HG03280 (cell line): ENCODE measurements at regions not wholly inside any gene's neighbourhood (a gene's known extent, or its start where the extent isn't known, plus 50 kb on each side); places are given as distances from the start of the nearest gene placed in this dataset.

Source experiments
- ATAC-seq: cut with Tn5 transposase; IDR thresholded peaks from one replicate; pipeline ENCODE4 v1.9.1; 2021; ENCODE audit warnings: mild to moderate bottlenecking, moderate library complexity; ENCODE audit not compliant: unreplicated experiment

GRCh38 chr12:59252731-59253130 is 332.4 kb upstream of the LRIG3 start:
- ATAC-seq = no peak

GRCh38 chr12:59250766-59251165 is 330.5 kb upstream of the LRIG3 start:
- ATAC-seq = no peak

- no peak for ATAC-seq
Measured at GRCh38 chr12:59240048-59240447, 319.7 kb upstream of the LRIG3 start.

- no peak for ATAC-seq
Measured at GRCh38 chr12:59234391-59234790, 314.1 kb upstream of the LRIG3 start.

- ATAC-seq = no peak
Measured at GRCh38 chr12:59230334-59230733, 310.0 kb upstream of the LRIG3 start.

GRCh38 chr12:59219148-59219547 is 298.8 kb upstream of the LRIG3 start:
- ATAC-seq = no peak

GRCh38 chr12:59196989-59197388 is 276.7 kb upstream of the LRIG3 start:
- ATAC-seq = no peak

GRCh38 chr12:59194794-59195193 is 274.5 kb upstream of the LRIG3 start:
- ATAC-seq = no peak

GRCh38 chr12:59193476-59194050 is 273.3 kb upstream of the LRIG3 start:
- no peak for ATAC-seq

- no peak for ATAC-seq
Measured at GRCh38 chr12:59191372-59191771, 271.1 kb upstream of the LRIG3 start.

GRCh38 chr12:59186451-59186850 is 266.1 kb upstream of the LRIG3 start:
- no peak for ATAC-seq

GRCh38 chr12:59185295-59185694 is 265.0 kb upstream of the LRIG3 start:
- peak; percentile 60 for ATAC-seq

GRCh38 chr12:59182658-59183455 is 262.6 kb upstream of the LRIG3 start:
- ATAC-seq = no peak

GRCh38 chr12:59182191-59182590 is 261.9 kb upstream of the LRIG3 start:
- ATAC-seq = peak; percentile 38

- no peak for ATAC-seq
Measured at GRCh38 chr12:59181196-59181777, 261.0 kb upstream of the LRIG3 start.

GRCh38 chr12:59179231-59179630 is 258.9 kb upstream of the LRIG3 start:
- ATAC-seq = no peak

- ATAC-seq = no peak
Measured at GRCh38 chr12:59173695-59174094, 253.4 kb upstream of the LRIG3 start.

GRCh38 chr12:59168647-59169046 is 248.3 kb upstream of the LRIG3 start:
- ATAC-seq = no peak

GRCh38 chr12:59166457-59166856 is 246.2 kb upstream of the LRIG3 start:
- ATAC-seq = no peak

- ATAC-seq = no peak
Measured at GRCh38 chr12:59164991-59165718, 244.9 kb upstream of the LRIG3 start.

- ATAC-seq = no peak
Measured at GRCh38 chr12:59164226-59164625, 243.9 kb upstream of the LRIG3 start.

GRCh38 chr12:59158681-59159080 is 238.4 kb upstream of the LRIG3 start:
- no peak for ATAC-seq
